ENCODE measurements at regions not wholly inside any gene's neighbourhood (a gene's known extent, or its start where the extent isn't known, plus 50 kb on each side); places are given as distances from the start of the nearest gene placed in this dataset.

DNA sequence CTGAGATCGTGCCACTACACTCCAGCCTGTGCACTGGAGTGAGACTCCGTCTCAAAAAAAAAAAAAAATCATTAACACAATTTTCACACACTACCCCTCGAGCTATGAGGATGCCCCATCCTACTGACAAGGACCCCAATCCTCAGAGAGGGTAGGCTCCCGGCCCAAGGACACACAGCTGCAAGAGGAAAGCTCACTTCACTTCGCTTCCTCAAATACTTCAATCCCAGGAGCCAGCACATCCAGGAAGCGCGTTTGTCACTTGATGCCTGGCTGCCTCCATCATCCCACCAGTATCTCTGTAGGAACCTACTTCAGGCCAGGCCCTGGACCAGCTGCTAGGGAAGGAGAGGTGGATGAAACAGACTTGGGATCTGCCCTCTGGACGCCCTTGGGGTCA is 144.0 kb downstream of the CRYBB2 start:
- intact Hi-C loops (cut with DNase I), result loop anchor here (5.0 kb wide), 1 partner anchor 84 kb away; no protein-coding TSS in a partner anchor
- DNase-seq, result no peak

DNA sequence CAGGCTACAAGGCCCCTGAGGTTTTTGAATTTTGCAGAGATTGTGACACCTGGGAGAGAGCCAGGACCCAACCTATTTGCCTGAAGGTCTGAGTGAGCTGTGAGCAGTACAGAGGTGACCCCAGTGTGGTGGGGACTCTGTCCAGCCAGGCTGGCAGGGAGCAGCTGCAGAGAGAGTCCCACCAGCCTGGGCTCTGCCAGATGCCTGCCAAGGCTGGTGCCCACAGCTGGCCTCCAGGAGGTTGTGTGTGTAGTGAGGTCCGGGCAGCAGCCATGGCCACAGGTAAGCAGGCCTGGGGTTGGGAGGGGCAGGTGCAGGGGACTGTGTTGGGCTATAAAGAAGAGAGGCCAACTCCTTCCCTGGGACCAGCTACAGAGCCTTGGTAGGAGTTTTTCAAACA is 144.8 kb downstream of the CRYBB2 start:
- DNase-seq, result no peak
- intact Hi-C loops (cut with DNase I), result loop anchor here (5.0 kb wide), 1 partner anchor 83 kb away; no protein-coding TSS in a partner anchor

DNA sequence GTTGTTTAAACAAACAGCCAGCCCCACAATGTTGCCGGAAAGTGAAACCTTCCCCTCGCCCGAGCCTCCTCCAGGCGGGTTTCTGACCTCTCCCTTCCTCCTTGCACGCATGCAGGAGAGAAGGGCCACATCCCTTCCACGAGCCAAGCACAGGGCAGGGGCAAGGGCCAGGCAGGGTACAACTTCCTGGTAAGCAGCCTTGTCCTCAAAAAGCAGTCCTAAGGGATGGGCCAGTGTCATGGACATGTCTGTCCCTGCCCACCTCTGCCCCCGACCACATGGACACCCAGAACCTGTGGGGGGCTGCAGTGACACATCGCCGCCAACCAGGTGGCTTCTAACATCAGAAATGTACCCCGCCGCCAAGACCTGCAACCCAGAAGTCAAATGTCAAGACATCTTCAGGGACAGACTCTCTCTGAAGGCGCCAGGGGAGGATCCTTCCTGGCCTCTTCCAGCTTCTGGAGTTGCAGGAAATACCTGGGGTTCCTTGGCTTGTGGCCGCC is 145.3 kb downstream of the CRYBB2 start:
- intact Hi-C loops (cut with DNase I), result loop anchor here (5.0 kb wide), 1 partner anchor 83 kb away; no protein-coding TSS in a partner anchor
- DNase-seq, result no peak

DNA sequence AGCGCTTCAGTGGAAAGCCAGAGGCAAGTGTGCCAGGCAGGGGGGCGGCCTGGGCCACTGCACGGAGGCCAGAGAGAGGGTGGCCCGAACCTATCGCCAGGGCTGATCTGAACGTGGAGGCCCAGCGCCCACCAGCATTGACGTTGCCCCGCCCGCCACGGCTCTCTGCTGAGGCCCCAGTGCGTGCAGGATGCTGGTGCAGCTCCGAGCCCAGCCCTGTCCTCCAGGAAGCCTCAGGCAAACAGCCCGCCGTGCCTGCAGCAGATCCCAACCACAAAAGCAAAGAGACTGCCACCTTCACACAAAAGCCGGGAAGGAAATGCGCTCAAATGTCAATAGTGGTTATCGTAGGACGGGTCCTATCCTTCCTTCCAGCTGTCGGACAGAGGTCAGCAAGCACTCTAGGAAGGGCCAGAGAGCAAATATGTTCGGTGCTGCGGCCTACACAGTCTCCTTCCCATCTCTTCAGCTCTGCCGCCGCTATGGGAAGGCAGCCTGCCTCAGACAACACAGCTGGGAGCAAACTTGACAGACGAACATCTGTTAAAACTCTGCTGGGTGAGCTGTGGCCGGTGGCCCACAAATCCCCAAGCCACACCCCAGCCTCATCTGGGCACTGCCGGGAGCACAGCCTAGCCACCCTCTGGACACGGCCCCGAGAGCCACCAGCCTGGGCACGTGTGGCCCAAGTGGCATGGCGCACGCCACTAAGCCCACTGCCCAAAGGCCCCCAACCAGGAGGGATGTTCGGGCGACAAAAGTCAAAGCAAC is 146.2 kb downstream of the CRYBB2 start:
- DNase-seq, result no peak
- intact Hi-C loops (cut with DNase I), result no loop called here

DNA sequence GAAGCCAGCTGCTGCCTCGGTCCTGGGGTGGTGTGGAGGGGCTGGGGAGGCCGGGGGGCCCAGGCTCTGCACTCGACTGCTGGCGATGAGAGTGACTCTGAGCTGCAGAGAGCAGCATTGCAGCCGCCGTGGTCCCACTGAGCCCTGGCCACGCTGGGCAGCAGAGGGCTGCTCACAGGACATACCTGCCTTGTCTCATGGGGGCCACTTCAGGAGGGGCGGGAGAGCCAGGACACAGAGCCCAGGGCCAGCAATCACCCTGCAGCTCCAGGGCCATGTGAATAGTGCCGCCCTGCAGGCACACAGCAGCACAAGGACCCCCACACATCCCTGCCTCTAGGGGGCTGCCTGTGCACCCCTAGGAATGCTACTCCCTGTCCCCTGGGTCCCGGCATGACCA is 147.0 kb downstream of the CRYBB2 start:
- intact Hi-C loops (cut with DNase I), result no loop called here
- DNase-seq, result no peak

DNA sequence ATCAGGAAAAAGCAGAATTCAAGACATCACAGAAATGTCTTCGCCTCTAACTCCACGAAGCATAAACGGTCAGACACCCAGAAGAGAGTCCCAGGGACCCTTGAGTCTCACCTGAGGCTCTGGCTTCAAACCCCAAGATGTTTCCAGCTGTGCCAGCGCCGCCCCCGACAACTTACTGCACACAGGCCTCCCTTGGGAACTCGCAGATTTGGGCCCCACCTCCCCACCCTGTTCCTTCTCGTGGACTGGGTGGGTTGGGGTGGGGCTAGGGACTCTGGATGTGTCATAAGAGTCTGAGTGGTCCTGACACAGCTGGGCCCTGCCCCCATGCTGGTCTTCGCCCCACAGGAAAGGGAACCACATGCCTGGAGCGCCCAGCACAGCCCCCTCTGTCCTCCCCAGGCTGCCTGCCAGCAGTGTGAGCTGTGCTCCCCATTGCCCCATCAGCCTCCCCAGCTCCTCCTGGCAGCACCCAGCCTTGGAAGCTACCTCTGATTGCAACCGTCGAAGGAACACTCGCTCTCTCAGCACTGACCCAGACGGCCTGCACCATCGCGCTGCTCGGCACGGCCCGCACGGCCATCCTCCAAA is 147.5 kb downstream of the CRYBB2 start:
- intact Hi-C loops (cut with DNase I), result no loop called here
- DNase-seq, result no peak

DNA sequence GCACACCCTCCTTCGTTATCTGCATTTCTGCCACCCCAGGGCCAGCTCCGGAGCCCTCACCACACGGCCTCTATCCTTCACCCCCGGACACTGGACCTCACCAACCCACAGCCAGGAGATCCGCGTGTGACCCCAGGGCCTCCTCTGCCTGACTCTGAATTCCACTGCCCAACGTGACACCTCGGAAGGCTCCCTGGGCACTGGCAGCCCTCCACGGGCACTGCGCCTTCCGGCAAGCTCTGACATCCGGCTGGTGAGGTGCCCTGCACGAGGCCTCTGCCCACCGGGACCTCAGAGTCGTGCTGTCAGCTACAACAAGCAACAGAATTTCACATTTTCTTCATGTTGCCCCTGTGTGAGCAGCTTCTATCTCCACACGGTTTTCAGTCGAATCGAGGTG is 148.3 kb downstream of the CRYBB2 start:
- no peak for DNase-seq
- intact Hi-C loops (cut with DNase I), result no loop called here

DNA sequence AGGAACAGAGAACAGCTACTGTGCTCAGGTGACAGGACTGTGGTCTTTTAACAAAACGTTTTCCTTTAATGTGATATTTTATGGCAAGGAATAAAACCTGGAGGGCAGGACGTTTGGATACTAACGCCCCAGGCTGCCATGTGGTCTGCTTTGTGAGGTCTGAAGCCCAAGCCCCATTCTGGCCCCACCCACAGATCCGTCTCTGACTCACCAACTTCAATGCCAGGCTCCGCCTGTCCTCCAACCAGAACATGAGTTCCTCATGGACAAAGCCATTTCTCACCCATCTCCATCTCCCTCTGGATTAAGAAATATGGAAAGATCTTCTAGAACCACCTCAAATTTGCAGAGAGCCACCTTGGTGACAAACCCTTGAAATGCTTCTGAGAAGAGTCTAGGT is 148.8 kb downstream of the CRYBB2 start:
- intact Hi-C loops (cut with DNase I), result no loop called here
- no peak for DNase-seq

DNA sequence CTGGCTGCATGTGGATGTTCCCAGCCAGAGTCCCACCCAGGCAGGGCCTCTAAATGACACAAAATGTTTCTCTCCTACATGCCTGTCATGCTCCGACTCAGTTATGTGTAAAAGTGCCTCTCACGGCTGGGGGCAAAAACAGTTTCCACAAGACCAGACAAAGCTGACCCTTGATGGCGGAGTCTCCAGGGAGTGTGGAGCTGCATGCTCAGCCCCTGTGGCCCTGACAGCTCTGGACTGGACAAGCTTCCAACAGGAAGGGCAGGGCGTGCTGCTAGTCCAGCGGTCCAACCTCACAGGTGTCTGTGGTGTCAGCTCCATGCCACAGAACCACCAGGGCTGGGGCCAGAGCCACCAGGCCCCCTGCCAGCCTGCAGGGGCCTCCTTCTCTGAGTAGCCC is 149.6 kb downstream of the CRYBB2 start:
- intact Hi-C loops (cut with DNase I), result no loop called here
- no peak for DNase-seq

DNA sequence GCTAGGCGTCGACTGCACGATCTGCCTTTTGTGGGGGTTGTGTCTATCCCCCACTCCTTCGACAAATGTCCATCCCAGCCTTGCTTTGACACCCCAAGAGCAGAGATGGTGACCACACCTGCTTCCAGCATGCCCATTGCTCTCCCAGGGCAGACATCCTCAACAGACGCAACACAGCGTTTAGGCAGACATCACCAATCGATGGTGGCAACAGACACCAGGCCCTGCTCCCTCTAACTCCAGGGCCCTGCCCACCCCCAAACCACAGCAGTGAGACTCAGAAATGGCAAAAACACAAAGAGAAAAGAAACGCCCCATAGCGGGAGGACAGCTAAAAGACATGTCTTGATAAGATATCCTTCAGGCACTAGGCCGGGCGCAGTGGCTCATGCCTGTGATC is 150.9 kb downstream of the CRYBB2 start:
- no peak for DNase-seq
- intact Hi-C loops (cut with DNase I), result no loop called here

DNA sequence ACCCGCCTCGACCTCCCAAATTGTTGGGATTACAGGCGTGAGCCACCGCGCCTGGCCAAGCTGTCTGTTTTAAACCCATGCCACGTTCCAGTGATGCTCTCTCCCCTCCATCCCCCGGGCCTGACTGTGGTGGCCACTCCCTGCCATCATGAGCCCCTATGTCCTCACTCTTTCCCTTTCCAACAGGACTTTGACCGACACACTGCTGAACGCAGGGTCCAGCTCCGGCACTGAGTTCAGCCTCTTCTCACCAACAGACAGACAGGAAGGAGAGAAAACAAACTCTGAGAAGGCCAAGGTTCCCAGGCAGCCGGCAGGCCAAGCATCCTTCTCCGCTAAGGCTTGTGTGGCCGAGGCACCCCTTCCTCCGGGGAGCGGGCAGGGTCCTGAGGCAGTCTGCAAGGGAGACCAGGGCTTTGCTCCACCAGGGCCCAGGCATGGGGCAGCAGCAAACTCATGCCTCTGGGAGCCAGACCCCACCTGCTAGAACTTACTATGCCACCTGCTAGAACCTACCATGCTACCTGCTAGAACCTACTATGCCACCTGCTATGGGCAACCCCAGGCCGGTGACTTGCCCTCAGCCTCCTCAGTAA is 152.7 kb downstream of the CRYBB2 start:
- DNase-seq, result no peak
- intact Hi-C loops (cut with DNase I), result no loop called here

DNA sequence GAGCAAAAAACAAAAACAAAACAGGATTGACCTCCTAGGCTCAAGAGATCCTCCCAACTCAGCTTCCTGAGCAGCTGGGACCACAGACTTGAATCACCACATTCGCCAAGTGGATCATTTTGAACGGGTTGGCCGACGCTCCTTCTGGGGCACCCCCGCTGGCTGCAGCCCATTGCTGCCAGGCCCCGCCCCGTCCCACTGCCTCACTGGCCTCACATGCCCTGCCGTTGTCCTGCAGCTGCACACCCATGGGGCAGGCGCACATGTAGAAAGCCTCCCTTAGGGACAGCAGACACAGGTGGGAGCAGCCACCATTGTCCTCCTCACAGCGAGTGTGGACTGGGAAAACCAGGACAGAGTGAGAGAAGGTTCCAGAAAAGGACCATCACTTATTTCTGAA is 154.5 kb downstream of the CRYBB2 start:
- DNase-seq, result no peak
- intact Hi-C loops (cut with DNase I), result no loop called here

DNA sequence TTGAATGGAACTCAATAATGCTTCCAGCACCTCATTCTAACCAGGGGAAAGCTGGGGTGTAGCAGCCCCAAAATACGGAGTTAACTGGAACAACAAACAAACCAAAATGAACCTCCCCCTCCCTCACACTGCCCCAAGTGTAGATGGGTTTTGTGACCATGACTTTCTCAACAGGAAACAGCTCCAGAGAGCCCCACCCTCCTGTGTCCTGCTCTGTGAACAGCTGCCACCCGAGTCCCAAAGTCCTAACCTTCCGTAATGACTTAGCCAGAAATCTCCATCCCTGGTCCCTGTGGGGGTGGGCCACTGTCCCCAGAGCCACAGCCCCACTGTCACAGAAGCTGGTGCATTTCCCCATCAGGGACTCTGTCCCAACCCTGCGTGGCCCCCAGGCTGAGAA is 155.4 kb downstream of the CRYBB2 start:
- intact Hi-C loops (cut with DNase I), result no loop called here
- DNase-seq, result no peak

DNA sequence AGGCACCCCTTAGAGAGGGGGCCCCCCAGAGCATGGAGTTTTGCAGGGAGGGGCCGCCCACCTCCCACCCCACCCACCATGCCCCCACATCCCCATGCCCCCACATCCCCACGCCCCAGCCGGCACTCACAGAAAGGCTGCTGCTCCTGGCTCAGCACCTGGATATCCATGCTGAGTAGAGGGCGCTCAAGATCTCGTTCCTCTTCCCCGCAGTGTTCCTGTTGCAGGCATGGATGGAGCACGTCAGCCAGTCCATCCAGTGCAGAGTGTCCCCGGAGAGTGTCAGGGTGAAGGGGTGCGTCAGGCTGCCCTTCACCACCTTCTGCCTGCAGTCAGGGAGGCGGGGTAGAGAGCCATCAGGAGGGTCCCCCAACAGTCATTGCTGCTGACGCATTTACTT is 156.2 kb downstream of the CRYBB2 start:
- intact Hi-C loops (cut with DNase I), result no loop called here
- no peak for DNase-seq

DNA sequence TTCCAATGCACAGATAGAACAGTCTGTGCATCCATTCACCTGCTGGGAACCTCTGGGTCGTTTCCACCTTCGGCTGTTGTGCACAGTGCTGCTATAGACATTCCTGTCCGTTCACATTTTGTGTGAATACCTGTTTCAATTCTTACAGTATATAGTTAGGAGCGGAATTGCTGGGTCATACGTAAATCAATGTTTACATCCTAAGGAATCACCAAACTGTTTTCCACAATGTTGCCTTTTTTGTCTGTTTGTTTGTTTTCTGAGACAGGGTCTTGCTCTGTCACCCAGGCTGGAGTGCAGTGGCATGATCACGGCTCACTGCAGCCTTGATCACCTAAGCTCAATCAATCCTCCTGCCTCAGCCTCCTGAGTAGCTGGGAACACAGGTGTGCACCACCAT is 158.3 kb downstream of the CRYBB2 start:
- intact Hi-C loops (cut with DNase I), result no loop called here
- no peak for DNase-seq

DNA sequence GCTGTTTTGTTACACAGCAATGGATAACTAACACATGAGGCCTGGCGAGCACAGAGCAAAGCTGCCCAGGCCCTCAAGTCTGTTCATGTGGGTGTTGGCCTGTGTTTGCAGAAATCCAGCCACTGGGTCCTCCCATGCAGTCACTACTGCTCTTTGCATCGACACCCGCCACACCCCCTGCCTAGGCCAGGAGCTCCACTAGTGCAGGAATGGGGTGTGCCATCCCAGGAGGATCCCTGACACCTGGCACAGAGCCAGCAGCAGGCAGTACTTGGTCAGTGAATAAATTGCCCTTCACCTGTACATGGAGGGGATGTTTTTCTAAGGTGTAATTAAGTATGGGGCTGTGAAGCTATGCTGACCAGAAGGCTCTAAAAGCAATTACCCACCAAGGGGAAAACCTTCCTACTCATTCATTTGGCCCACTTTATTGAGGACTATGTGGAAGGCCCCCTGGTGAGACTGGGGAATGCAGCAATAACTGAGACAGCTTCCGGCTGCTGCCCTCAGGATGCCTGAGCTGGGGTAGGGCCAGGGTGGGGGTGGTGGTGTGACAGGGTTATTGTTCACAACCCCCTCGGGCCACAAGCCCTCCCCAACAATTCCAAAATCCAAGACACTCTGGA is 160.8 kb downstream of the CRYBB2 start:
- intact Hi-C loops (cut with DNase I), result no loop called here

DNA sequence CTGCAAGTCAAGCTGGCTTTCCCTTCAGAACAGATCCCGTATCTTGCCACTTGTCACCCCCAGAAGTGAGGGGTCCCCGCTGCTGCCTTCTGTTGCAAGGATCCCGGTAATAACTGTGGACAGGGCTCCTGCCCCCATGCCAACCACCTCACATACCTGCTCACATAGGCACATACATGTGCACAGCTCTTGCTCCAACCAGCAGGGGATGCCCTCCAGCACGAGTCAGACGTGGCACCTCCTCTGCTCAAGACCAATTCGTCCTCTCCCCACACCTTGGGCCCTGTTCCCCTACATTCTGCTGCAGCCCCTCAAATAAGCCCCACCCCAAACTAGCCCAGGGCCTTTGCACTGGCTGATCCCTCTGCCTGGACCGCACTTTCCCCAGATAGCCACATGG is 163.3 kb downstream of the CRYBB2 start:
- no peak for DNase-seq

More for the DNA sequence above, 160.8 kb downstream of the CRYBB2 start:
- no peak for DNase-seq

DNA sequence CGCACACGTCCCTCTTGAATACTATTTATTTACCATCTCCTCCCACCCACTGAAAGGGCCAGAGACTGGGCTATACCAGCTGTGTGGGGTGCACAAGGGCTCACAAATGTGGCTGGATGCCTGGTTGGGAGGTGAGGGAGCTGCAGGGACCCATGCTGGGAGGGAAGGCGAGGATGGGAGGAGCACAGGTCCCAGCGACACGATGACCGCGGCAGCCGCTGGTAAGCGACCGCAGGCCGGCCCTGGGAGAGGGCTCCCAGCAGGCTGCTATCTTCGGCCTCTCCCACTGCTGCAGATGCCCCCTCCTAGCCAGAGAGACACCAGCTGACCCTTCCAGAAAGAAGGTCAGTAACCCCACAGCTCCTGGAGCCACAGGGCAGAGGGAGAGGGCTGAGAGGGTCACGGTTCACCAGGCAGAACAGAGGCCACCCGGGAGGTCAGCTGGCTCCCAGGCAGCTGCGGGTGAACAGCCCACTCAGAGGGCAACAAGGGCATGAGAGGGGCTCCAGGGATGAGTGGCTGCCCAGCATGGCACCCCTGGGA is 163.9 kb downstream of the CRYBB2 start:
- DNase-seq, result no peak

More for the DNA sequence above, 163.3 kb downstream of the CRYBB2 start:
- intact Hi-C loops (cut with DNase I), result no loop called here

DNA sequence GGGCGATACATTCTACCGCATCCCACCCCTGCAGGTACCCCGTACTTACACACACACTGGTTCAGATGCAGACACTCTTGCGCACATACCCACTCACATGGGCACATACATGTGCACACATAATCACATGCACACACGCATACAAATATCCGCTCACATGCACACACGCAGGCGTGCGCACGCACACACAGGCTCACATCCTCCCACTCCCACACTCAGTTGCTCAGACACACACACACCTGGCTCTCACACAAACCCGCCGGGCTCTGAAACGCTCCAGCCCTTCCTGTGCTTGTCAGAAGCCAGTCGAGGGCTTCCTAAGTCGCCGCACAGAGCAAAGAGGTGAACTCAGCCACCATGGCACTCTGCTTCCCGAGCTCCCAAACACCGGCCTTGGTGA is 164.5 kb downstream of the CRYBB2 start:
- intact Hi-C loops (cut with DNase I), result no loop called here
- no peak for DNase-seq

More for the DNA sequence above, 163.9 kb downstream of the CRYBB2 start:
- intact Hi-C loops (cut with DNase I), result no loop called here

DNA sequence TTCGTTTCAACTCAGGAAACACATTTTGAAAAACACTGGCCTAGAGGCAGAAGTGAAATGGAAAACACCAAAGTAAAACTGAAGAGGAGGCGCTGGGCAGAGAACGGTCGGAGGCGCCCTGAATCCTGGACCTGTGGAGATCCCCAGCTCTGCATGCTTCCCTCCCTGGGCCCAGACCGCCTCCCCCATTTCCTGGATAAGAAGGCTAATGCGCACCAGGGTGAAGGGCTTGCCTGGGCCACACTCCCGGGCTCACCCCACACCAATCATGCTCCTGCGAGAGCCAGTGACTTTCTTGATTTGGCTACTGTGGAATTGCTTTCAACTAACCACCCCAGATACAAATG is 167.1 kb downstream of the CRYBB2 start:
- DNase-seq, result no peak
- intact Hi-C loops (cut with DNase I), result no loop called here
